Right renal cortex interstitium (tissue), 3 donors: ENCODE measurements at regions not wholly inside any gene's neighbourhood (a gene's known extent, or its start where the extent isn't known, plus 50 kb on each side); places are given as distances from the start of the nearest gene placed in this dataset.

Source experiments
- DNase-seq, 3 donors: peaks; one replicate each; pipeline ENCODE4 v3.0.0-alpha.2; 2013; ENCODE audit warnings: low read depth in 3 of 3, low spot score in 2 of 3

GRCh38 chr7:125678771-125679170 lies 749.1 kb upstream of the POT1 start:
- DNase-seq, result no peak

DNA sequence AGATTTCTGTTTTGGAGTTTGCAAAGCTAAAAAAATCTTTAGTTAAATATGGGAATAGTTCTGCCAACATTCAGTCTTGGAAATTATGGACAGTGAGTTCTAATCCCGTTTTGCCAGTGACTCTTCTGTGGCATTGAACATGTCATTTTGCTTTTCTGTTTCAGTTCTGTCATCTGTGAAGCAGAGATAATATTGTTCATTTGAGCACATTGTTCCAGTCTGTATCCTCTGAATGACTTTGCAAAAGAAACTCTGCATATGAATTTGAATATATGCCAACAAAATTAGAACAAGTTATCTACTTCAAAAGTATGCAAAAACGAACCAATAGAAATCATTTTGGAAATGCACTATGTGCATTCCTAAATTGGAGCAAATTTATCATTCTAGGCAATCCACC lies 746.0 kb upstream of the POT1 start:
- no peak for DNase-seq

GRCh38 chr7:125675169-125675568 lies 745.5 kb upstream of the POT1 start:
- no peak for DNase-seq

DNA sequence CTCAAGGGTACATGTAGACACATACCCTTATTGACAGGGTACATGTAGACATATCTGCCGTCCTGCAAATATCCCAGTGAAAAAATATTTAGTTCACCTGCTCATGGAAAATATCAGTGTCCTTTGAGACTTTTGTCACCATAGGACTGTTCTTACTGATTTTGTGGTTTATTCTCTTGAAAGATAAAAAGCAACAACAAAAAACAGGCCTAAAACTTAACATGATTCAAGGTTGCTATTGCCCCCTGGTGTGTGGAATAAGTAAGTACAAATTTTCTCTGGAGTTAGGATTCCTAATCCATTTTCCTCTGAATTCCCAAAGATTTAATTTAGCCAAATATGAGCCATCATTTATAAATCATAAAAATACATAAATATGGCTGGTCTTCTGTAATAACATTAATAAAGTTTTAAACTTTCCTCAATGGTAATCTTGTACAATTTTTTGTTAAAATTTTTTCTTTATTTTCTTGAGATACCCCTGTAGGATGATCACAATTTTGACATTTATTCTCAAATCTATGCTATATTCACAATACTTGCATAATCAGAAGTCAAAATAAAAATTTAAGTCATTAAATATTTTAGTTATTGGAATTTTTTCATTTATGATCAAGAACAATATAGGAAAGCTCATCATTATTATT lies 741.4 kb upstream of the POT1 start:
- DNase-seq, result no peak

GRCh38 chr7:125668321-125668993 lies 738.8 kb upstream of the POT1 start:
- DNase-seq, result no peak

GRCh38 chr7:125664625-125665024 lies 735.0 kb upstream of the POT1 start:
- DNase-seq, result no peak

GRCh38 chr7:125663961-125664360 lies 734.3 kb upstream of the POT1 start:
- DNase-seq, result peak in 1 of 3 donors; percentile 13

GRCh38 chr7:125661677-125662076 lies 732.1 kb upstream of the POT1 start:
- DNase-seq, result no peak

- DNase-seq, result no peak
Observed at GRCh38 chr7:125661006-125661405, 731.4 kb upstream of the POT1 start.

GRCh38 chr7:125654076-125654475 lies 724.5 kb upstream of the POT1 start:
- no peak for DNase-seq

- no peak for DNase-seq
Observed at GRCh38 chr7:125651823-125652528, 722.4 kb upstream of the POT1 start.

DNA sequence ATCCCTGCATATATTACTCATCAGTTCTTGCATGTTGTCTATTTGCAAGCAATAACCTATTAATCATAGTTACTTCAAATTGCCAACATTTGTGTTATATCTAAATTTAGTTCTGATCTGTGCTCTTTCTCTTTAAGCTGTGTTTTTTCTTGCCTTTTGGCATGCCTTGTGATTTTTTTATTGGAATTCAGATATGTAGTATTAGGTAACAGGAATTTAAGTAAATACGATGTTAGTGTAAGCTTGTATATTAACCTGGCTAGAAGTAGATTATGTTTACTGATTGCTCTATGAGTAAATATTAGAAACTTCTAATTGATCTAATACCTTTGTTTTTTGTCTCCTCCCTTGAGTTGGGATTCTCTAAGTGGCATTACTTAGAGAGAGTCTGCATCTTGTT lies 718.9 kb upstream of the POT1 start:
- no peak for DNase-seq

DNA sequence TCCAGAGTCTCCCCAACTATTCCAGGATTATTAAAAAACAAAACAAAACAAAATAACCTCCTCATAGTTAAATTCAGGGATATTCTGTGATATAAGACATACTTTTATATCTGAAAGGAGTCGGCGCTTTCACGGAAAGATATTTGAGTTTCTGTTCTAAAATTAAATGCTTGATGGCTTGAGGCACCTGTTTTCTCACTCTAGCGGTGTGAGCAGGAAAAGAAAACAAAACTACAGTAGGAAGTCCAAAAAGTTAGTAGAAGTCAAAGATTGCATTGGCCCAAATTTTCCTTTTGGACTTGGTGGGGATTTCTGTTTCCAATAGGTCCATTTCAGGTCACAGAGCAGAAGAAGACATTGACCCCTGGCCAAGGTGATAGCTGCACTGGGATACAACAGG lies 716.1 kb upstream of the POT1 start:
- DNase-seq, result no peak

DNA sequence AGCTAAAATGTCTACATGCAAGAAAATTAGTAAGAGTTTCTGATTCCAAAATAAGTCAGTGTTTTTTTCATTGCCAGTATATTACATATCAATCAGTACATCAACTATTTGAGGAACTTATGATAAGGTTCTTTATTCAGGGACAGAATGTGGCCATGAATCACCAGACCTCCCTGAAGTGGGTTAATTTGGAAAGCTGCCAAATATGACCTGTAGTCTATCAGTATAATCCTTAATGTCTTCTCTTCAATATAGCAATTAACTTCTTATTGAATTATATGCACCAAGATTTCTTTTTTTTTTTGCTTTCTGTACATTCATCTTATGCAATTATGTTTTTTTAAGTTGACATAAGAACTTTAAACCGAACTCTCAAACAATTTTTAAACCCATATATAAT lies 714.5 kb upstream of the POT1 start:
- no peak for DNase-seq

- DNase-seq, result no peak
Observed at GRCh38 chr7:125643302-125643701, 713.7 kb upstream of the POT1 start.

DNA sequence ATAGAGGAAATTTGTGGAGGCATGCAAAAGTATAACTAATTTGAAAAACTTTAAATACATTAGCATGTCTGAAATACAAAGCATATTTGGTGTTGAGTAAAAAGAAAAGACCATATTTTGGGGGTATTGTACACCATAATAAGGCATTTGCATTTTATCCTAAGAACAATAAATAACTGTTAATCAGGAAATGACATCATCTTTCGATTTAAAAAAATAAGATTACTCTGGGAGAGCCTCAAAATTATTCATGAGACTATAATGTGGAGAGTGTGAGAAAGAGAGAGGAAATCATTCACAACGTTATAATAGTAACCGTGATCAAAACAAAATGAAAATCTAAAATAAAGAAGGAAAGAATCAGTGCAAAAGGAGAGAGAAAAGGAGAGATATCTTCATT lies 712.3 kb upstream of the POT1 start:
- no peak for DNase-seq

DNA sequence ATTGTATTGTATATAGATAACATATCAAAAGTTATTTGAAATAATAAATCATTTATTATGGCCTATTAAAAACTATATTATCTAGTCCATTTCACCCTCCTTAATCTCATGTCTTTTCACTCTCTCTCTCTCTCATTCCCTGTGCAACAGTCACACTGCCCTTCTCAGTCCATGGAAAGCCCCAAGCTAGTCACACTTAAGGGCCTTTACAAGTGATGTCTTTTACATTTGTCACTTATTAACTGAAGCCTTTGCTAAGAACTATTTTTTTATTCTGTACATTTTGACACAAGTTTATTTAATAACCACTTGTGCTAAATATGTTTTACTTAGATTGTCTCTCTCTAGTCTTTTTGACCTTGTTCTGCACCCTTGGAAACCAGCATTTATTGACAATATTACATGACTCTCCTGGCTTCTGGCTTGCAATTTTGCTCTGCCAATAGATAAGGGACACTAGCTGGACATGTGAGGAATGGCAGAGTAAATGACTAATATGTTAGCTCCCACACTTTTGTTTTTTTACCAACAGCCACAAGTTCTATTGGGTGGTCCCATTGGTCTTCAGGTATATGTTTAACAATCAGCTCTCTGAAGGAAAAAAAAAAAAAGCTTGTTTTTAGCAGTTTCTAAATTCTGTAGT lies 706.8 kb upstream of the POT1 start:
- DNase-seq, result no peak

- no peak for DNase-seq
Observed at GRCh38 chr7:125618516-125618915, 688.9 kb upstream of the POT1 start.

- DNase-seq, result no peak
Observed at GRCh38 chr7:125611582-125611981, 682.0 kb upstream of the POT1 start.

GRCh38 chr7:125606671-125607070 lies 677.0 kb upstream of the POT1 start:
- DNase-seq, result peak in 2 of 3 donors; percentile 3 to 39

DNA sequence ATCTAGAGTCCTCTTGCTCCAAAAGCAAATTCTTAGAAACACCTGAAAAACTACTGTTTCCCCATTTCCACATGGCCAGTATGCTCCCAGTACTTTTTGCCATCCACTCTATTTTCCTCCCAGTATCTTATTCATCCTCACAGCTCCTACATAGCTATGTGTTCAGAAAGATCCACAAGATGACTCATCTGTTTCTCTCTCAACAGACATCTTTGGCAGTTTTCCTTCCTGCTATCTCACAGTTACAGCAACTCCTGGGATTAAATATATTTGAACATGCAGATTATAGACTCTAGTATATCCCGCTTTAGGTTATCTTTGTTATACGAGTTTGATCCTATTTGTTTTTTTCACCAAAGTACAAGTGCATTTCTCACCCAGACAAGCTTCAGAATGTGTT lies 675.6 kb upstream of the POT1 start:
- no peak for DNase-seq

DNA sequence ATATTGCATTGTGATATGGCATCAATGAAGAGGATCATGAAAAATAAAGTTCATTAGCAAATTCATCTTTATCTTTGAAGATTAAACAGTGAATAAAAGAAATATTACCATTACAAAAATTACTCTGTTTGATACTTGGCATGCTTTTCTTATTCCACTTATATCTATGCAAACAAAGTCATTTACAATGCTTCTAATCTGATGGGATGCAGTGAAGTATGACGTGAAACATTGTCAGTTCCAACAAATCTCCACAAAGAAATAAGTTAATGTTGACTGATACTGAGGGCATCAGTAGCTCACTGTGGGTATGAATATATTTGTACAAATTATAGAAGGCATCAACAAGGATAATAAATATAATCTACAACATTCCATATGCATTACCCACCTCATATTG lies 672.8 kb upstream of the POT1 start:
- no peak for DNase-seq
